NCI-H2227 (cell line): ENCODE measurements at regions not wholly inside any gene's neighbourhood (a gene's known extent, or its start where the extent isn't known, plus 50 kb on each side); places are given as distances from the start of the nearest gene placed in this dataset.

Experiments used
- DNase-seq: peaks from one replicate; lab custom pipeline; 2025; ENCODE audit not compliant: unreplicated experiment; lab: John Stamatoyannopoulos, UW

DNA sequence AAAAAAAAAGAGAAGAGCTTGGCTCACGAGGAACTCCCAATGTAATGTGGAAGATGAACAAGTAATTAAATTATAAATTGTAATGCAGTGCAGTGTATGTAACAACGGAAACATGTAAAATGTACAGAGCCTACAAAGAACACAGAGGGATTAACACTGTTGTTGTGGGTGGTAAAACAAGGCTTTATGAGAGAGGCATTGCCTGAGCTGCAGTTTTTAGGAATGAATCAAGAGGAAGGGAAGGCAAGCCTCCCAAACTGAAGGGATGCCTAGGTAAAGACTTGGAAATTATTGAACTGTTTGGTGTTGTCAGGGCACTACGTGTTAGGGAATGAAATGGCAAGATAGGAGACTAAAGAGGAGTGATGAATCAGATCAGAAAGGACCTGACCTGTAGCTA lies 213.7 kb downstream of the HTR7 start:
- no peak for DNase-seq

GRCh38 chr10:90650858-90651257 lies 207.0 kb downstream of the HTR7 start:
- no peak for DNase-seq

GRCh38 chr10:90652519-90652918 lies 205.3 kb downstream of the HTR7 start:
- no peak for DNase-seq

DNA sequence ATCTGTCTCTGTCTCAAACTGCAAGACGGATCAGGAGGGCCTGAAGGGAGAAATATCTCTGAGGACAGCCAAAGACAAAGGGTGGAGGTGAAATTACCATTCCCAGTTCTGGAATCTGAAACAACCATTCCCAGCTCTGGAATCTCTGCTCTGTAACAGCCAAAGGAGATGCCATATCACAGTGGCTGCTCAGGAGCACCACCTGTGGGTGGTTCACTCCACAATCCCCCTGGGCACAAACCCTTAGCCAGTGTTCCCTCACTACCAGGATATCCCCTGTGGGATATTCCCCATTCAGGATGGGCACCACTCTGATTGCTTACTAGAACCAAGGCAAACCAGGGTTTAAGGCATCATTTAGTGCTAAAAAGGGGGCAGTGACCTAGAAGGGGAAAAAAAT lies 199.0 kb downstream of the HTR7 start:
- DNase-seq, result no peak

- no peak for DNase-seq
Measured at GRCh38 chr10:90665905-90666662, 191.8 kb downstream of the HTR7 start.

DNA sequence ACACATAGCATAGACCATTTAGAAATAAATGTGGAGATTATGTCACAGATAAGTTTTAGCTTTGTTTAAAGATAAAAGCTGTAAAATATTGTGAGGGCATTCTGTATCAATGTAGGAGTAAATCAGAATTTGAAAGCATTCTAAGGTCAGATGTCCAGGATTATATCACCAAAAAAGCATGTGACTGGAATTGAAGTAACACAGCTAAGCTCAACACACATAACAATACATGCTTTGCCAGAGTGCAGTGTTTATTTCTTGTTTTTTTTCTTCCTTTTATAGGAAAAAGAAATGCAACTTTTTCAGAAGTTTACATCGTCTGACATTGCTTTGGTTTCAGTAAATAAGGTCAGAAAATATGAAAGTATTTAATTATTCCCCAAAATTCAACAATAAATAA lies 183.4 kb downstream of the HTR7 start:
- no peak for DNase-seq

DNA sequence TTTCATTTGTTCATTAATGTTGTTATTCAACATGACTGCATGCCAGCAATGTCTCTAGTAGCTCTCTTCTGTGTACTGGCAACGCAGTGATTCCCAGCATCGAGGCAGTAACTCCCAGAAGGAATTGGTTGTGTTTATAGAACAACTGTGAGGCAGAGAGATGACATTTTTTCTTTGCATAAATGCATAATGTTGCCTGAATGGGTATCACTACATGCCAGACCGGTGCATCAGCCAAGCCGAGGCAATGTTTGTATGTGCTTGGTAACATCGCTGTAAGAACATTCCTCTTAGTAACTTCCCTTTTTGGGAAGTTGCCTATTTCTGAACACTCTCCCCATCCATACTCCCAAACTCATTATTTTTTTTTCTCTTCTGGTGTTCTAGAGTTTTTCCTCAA lies 182.9 kb downstream of the HTR7 start:
- no peak for DNase-seq

DNA sequence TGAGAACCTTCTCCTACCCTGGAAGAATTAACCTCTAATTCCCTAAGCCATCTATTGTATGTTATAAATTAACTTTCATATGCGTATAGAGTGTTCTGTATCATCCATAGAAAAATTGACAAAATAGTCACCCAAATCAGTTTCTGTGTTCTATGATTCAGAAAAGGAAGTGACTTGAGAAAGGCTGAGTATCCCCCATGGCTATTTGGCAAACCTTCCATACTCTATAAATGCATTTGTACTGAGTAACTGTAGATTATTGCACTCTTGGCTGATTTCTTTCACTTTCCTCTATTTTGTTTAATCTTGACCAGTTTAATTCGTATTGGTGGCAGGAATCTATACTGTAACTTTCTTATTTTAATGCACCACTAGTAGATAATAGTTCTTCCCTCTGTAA lies 182.2 kb downstream of the HTR7 start:
- no peak for DNase-seq
